ENCODE measurements at regions not wholly inside any gene's neighbourhood (a gene's known extent, or its start where the extent isn't known, plus 50 kb on each side); places are given as distances from the start of the nearest gene placed in this dataset.

GRCh38 chr2:223467196-223467595 is 135.0 kb downstream of the SCG2 start:
- no peak for TF ChIP-seq POLR2A (IDR thresholded peaks at IDR 0.05)
- TF ChIP-seq CTCF (IDR thresholded peaks at IDR 0.05), result no peak
